Upper lobe of left lung (tissue), 4 donors: ENCODE measurements at regions not wholly inside any gene's neighbourhood (a gene's known extent, or its start where the extent isn't known, plus 50 kb on each side); places are given as distances from the start of the nearest gene placed in this dataset.

Experiments used
- POLR2AphosphoS5 ChIP-seq, 2 donors: sonication (generic); formaldehyde crosslinking; IDR thresholded peaks; one replicate each; pipeline ENCODE4 v1.5.1; 2017; ENCODE audit warnings: antibody characterized with exemption in 2 of 2
- TF ChIP-seq, protein P1 (sequence below), 6 experiments: fragments of 450-650 bp in 4 of 6; fragments of 200-600 bp in 2 of 6; sonication (generic) in 2 of 6; IDR thresholded peaks; one replicate each; pipeline ENCODE4 v1.5.1; 2016 to 2019; ENCODE audit warnings: antibody characterized with exemption in 6 of 6

DNA sequence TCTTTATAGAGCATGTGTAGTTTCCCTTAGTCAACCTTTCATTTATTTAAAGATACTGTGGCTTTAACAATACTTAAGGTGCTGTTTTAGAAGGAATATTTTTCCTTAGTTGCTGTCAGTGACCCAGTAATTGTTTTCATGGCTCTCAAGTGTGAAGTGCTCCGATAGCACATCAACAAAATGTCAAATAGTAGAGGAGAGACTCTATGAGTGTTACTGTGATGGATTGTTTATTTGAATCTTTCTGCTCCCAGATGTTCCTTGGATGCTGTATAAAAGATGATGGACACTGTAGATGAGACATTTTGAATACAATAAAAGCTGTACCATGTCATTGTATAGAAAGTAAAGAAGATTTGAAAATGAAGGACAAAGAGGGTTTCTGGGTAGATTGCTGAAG lies 1185.7 kb upstream of the C9orf72 start:
- TF ChIP-seq POLR2AphosphoS5 (IDR thresholded peaks at IDR 0.05), result no peak
- TF ChIP-seq, protein P1, sequence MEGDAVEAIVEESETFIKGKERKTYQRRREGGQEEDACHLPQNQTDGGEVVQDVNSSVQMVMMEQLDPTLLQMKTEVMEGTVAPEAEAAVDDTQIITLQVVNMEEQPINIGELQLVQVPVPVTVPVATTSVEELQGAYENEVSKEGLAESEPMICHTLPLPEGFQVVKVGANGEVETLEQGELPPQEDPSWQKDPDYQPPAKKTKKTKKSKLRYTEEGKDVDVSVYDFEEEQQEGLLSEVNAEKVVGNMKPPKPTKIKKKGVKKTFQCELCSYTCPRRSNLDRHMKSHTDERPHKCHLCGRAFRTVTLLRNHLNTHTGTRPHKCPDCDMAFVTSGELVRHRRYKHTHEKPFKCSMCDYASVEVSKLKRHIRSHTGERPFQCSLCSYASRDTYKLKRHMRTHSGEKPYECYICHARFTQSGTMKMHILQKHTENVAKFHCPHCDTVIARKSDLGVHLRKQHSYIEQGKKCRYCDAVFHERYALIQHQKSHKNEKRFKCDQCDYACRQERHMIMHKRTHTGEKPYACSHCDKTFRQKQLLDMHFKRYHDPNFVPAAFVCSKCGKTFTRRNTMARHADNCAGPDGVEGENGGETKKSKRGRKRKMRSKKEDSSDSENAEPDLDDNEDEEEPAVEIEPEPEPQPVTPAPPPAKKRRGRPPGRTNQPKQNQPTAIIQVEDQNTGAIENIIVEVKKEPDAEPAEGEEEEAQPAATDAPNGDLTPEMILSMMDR (IDR thresholded peaks at IDR 0.05), result no peak
